ENCODE measurements at regions not wholly inside any gene's neighbourhood (a gene's known extent, or its start where the extent isn't known, plus 50 kb on each side); places are given as distances from the start of the nearest gene placed in this dataset.

- TF ChIP-seq CTCF (conservative IDR thresholded peaks at IDR 0.05 in 1 of 2, IDR thresholded peaks at IDR 0.05 in 1 of 2; ENCODE audit: low read depth in 1 of 2, low read length in 2 of 2) (no peak), EZH2 (IDR thresholded peaks at IDR 0.05; ENCODE audit: low read length, missing control alignments) (no peak)
These were observed 54.2 kb upstream of the BCL11B start for GRCh38 chr14:99326041-99326710.
